DOHH2 (cell line): ENCODE measurements at regions not wholly inside any gene's neighbourhood (a gene's known extent, or its start where the extent isn't known, plus 50 kb on each side); places are given as distances from the start of the nearest gene placed in this dataset.

Source experiments
- H3F3A ChIP-seq: fragments of 200-600 bp; sonication (generic), shearing (Covaris generic); 2 replicates; pipeline ENCODE4 v1.6.0; 2016; ENCODE audit warnings: antibody characterized with exemption, mild to moderate bottlenecking; ENCODE audit not compliant: control insufficient read depth, insufficient read depth
- H3K27ac ChIP-seq: fragments of 200-600 bp; sonication (generic); 2 replicates; pipeline ENCODE4 v1.5.1; 2014; ENCODE audit warnings: low read depth, mild to moderate bottlenecking, low read length, moderate library complexity
- H3K27me3 ChIP-seq: fragments of 200-600 bp; sonication (generic); 2 replicates; pipeline ENCODE4 v1.6.1; 2014; ENCODE audit warnings: mild to moderate bottlenecking, low read length, mixed read lengths; ENCODE audit not compliant: control insufficient read depth
- H3K36me3 ChIP-seq: fragments of 200-600 bp; sonication (generic); 2 replicates; pipeline ENCODE4 v1.6.1; 2014; ENCODE audit warnings: mild to moderate bottlenecking, low read length, moderate library complexity, mixed read lengths; ENCODE audit not compliant: control insufficient read depth
- H3K4me1 ChIP-seq: fragments of 200-600 bp; sonication (generic); 2 replicates; pipeline ENCODE4 v1.6.1; 2014; ENCODE audit warnings: mild to moderate bottlenecking, low read length, mixed read lengths; ENCODE audit not compliant: control insufficient read depth
- H3K4me2 ChIP-seq: fragments of 200-600 bp; sonication (generic); 2 replicates; pipeline ENCODE4 v1.6.0; 2014; ENCODE audit warnings: mild to moderate bottlenecking, low read length, moderate library complexity
- H3K4me3 ChIP-seq: fragments of 200-600 bp; sonication (generic); 2 replicates; pipeline ENCODE4 v1.5.1; 2014; ENCODE audit warnings: mild to moderate bottlenecking, low read length, mixed read lengths
- H3K79me2 ChIP-seq: fragments of 200-600 bp; sonication (generic); 2 replicates; pipeline ENCODE4 v1.6.1; 2014; ENCODE audit warnings: mild to moderate bottlenecking, low read length, mixed read lengths; ENCODE audit not compliant: control insufficient read depth
- H3K9me2 ChIP-seq: fragments of 200-600 bp; sonication (generic); replicated peaks from 2 replicates; pipeline ENCODE4 v1.6.1; 2014; ENCODE audit warnings: mild to moderate bottlenecking, low read length, mixed read lengths; ENCODE audit not compliant: control insufficient read depth
- H3K9me3 ChIP-seq: fragments of 200-600 bp; sonication (generic); 2 replicates; pipeline ENCODE4 v1.6.1; 2014; ENCODE audit warnings: antibody characterized with exemption, low read length, mixed read lengths; ENCODE audit not compliant: control insufficient read depth, insufficient read depth
- H4K20me1 ChIP-seq: fragments of 200-600 bp; sonication (generic); 2 replicates; pipeline ENCODE4 v1.6.0; 2014; ENCODE audit warnings: low read depth, mild to moderate bottlenecking, antibody characterized with exemption, low read length, moderate library complexity; ENCODE audit not compliant: control insufficient read depth, insufficient read depth
- CTCF ChIP-seq: fragments of 200-600 bp; sonication (generic); IDR thresholded peaks from one replicate; pipeline ENCODE4 v1.5.1; 2014; ENCODE audit warnings: antibody characterized with exemption, mild to moderate bottlenecking, low read depth, low read length; ENCODE audit not compliant: poor library complexity, severe bottlenecking
- EZH2phosphoT487 ChIP-seq: fragments of 200-600 bp; sonication (generic); IDR thresholded peaks from 2 replicates; pipeline ENCODE4 v1.6.1; 2017; ENCODE audit warnings: borderline replicate concordance, mild to moderate bottlenecking, antibody characterized with exemption, low read length, moderate library complexity, mixed read lengths

GRCh38 chr1:113265196-113265595 lies 125.1 kb upstream of the MAGI3 start:
- no peak overlapping the region for H3K4me2 ChIP-seq
- TF ChIP-seq EZH2phosphoT487 (no peak), CTCF (no peak)

GRCh38 chr1:113266788-113267187 lies 123.5 kb upstream of the MAGI3 start:
- TF ChIP-seq EZH2phosphoT487 (no peak), CTCF (no peak)
- Histone ChIP-seq H3K4me1 (no peaks in the 10 kb centered on the region), H3K27me3 (no peaks in the 10 kb centered on the region; the same call in 1 of the 2 replicates)

More at GRCh38 chr1:113265196-113265595, 125.1 kb upstream of the MAGI3 start:
- no peak overlapping the region for H3K27ac ChIP-seq
- H3K79me2 ChIP-seq = no peaks in the 10 kb centered on the region
- no peaks in the 10 kb centered on the region for H3K9me2 ChIP-seq
- H3K27me3 ChIP-seq = no peaks in the 10 kb centered on the region; the same call in 1 of the 2 replicates
- no peaks in the 10 kb centered on the region for H3F3A ChIP-seq
- no peaks in the 10 kb centered on the region for H4K20me1 ChIP-seq
- H3K9me3 ChIP-seq = no peaks in the 10 kb centered on the region
- no peaks in the 10 kb centered on the region for H3K36me3 ChIP-seq
- no peaks in the 10 kb centered on the region for H3K4me1 ChIP-seq
- no peak overlapping the region for H3K4me3 ChIP-seq

GRCh38 chr1:113269168-113269963 lies 120.9 kb upstream of the MAGI3 start:
- Histone ChIP-seq H3K9me2 (no peaks in the 10 kb centered on the region), H3K27me3 (no peaks in the 10 kb centered on the region; the same call in 1 of the 2 replicates)

More at GRCh38 chr1:113266788-113267187, 123.5 kb upstream of the MAGI3 start:
- Histone ChIP-seq H3K36me3 (no peaks in the 10 kb centered on the region), H3K9me2 (no peaks in the 10 kb centered on the region), H3F3A (no peaks in the 10 kb centered on the region), H3K4me2 (no peak overlapping the region), H3K27ac (no peak overlapping the region), H3K4me3 (no peak overlapping the region), H3K79me2 (no peaks in the 10 kb centered on the region), H3K9me3 (no peaks in the 10 kb centered on the region), H4K20me1 (no peaks in the 10 kb centered on the region)

More at GRCh38 chr1:113269168-113269963, 120.9 kb upstream of the MAGI3 start:
- H3K4me2 ChIP-seq = no peak overlapping the region
- TF ChIP-seq CTCF (no peak), EZH2phosphoT487 (no peak)
- no peaks in the 10 kb centered on the region for H3K36me3 ChIP-seq
- H3K4me1 ChIP-seq = no peaks in the 10 kb centered on the region
- H3K4me3 ChIP-seq = no peak overlapping the region
- no peak overlapping the region for H3K27ac ChIP-seq
- H3K79me2 ChIP-seq = no peaks in the 10 kb centered on the region
- no peaks in the 10 kb centered on the region for H4K20me1 ChIP-seq
- H3F3A ChIP-seq = no peaks in the 10 kb centered on the region
- no peaks in the 10 kb centered on the region for H3K9me3 ChIP-seq
